Calu3 (cell line): ENCODE measurements at regions not wholly inside any gene's neighbourhood (a gene's known extent, or its start where the extent isn't known, plus 50 kb on each side); places are given as distances from the start of the nearest gene placed in this dataset.

Experiments
- BruUV-seq: library from RNA; stranded (reverse); fragments of 400-500 nt; replicated peaks from 2 replicates; lab custom pipeline; 2021; lab: Mats Ljungman, UMichigan
- CTCF ChIA-PET: fragments of 300-600 bp; sonication (Branson Sonifier 250); formaldehyde crosslinking; loops from one replicate; lab custom pipeline; 2022; ENCODE audit warnings: antibody characterized with exemption; lab: Charles Lee
- DNase-seq: peaks from one replicate; pipeline ENCODE4 v3.0.0; 2022
- H3K27ac Mint-ChIP-seq: one replicate; pipeline ENCODE4 v1.8.0; 2022; ENCODE audit warnings: mixed read lengths; ENCODE audit not compliant: unreplicated experiment
- H3K27me3 Mint-ChIP-seq: one replicate; pipeline ENCODE4 v1.8.0; 2022; ENCODE audit warnings: mixed read lengths; ENCODE audit not compliant: unreplicated experiment
- H3K36me3 Mint-ChIP-seq: one replicate; pipeline ENCODE4 v1.8.0; 2022; ENCODE audit warnings: mild to moderate bottlenecking, moderate library complexity, mixed read lengths; ENCODE audit not compliant: insufficient read depth, unreplicated experiment
- H3K4me1 Mint-ChIP-seq: one replicate; pipeline ENCODE4 v1.8.0; 2022; ENCODE audit warnings: mild to moderate bottlenecking, low read depth, mixed read lengths; ENCODE audit not compliant: unreplicated experiment
- H3K4me3 Mint-ChIP-seq: one replicate; pipeline ENCODE4 v1.8.0; 2022; ENCODE audit warnings: mild to moderate bottlenecking, low read depth, moderate library complexity, mixed read lengths; ENCODE audit not compliant: unreplicated experiment
- H3K9me3 Mint-ChIP-seq: one replicate; pipeline ENCODE4 v1.8.0; 2022; ENCODE audit warnings: low read depth, mixed read lengths; ENCODE audit not compliant: unreplicated experiment
- CTCF ChIP-seq: fragments of 200-600 bp; IDR thresholded peaks from one replicate; pipeline ENCODE4 v1.8.0; 2022; ENCODE audit warnings: antibody characterized with exemption; ENCODE audit not compliant: unreplicated experiment
- intact Hi-C: fragments of 100-400 bp; cut with micrococcal nuclease; formaldehyde crosslinking; loops from one replicate; pipeline ENCODE4 v1.10.0; 2022; ENCODE audit not compliant: unreplicated experiment

- Mint-ChIP-seq H3K36me3 (no peaks in the 10 kb centered on the region), H3K9me3 (no peaks in the 10 kb centered on the region), H3K4me3 (no peak overlapping the region), H3K4me1 (no peaks in the 10 kb centered on the region), H3K27ac (no peak overlapping the region), H3K27me3 (peaks cover 36% of the 10 kb centered on the region)
- BruUV-seq = no TSS peak
- no peak for DNase-seq
- intact Hi-C loops = no loop called here
- CTCF ChIA-PET = interaction anchor here (0.8 kb wide), 1 partner anchor 11 kb away, joined by 3 read pairs; no protein-coding TSS in a partner anchor
- TF ChIP-seq CTCF = no peak
Measured at GRCh38 chr14:76551906-76552305, 176.0 kb downstream of the ESRRB start.

- peaks cover 58% of the 10 kb centered on the region for H3K27me3 Mint-ChIP-seq
- no peak for DNase-seq
- CTCF ChIA-PET = interaction anchor here (0.7 kb wide), 1 partner anchor 63 kb away, joined by 5 read pairs; no protein-coding TSS in a partner anchor
- H3K36me3 Mint-ChIP-seq = no peaks in the 10 kb centered on the region
- no peaks in the 10 kb centered on the region for H3K4me1 Mint-ChIP-seq
- peaks cover 4% of the 10 kb centered on the region for H3K9me3 Mint-ChIP-seq
- BruUV-seq = no TSS peak
- H3K4me3 Mint-ChIP-seq = no peak overlapping the region
- no peak overlapping the region for H3K27ac Mint-ChIP-seq
- no peak for TF ChIP-seq CTCF
- intact Hi-C loops = no loop called here
Measured at GRCh38 chr14:76564471-76565422, 188.8 kb downstream of the ESRRB start.

GRCh38 chr14:76566439-76566838 is 190.5 kb downstream of the ESRRB start:
- Mint-ChIP-seq H3K27me3 (peaks cover 47% of the 10 kb centered on the region), H3K27ac (no peak overlapping the region), H3K9me3 (peaks cover 4% of the 10 kb centered on the region), H3K4me3 (no peak overlapping the region), H3K4me1 (no peaks in the 10 kb centered on the region), H3K36me3 (no peaks in the 10 kb centered on the region)
- no TSS peak for BruUV-seq
- DNase-seq = no peak
- CTCF ChIA-PET = interaction anchor here (0.6 to 0.7 kb wide), 2 partner anchors 21 to 464 kb away, joined by 3 read pairs; no protein-coding TSS in a partner anchor
- TF ChIP-seq CTCF = no peak
- intact Hi-C loops = no loop called here

GRCh38 chr14:76574416-76575095 is 186.7 kb upstream of the VASH1 start:
- Mint-ChIP-seq H3K9me3 (peaks cover under 1% of the 10 kb centered on the region), H3K27ac (no peak overlapping the region), H3K4me1 (no peaks in the 10 kb centered on the region), H3K36me3 (no peaks in the 10 kb centered on the region), H3K4me3 (no peak overlapping the region), H3K27me3 (peaks cover 66% of the 10 kb centered on the region)
- CTCF ChIA-PET = interaction anchor here (0.6 kb wide), 1 partner anchor 1793 kb away, joined by 3 read pairs; no protein-coding TSS in a partner anchor
- intact Hi-C loops = no loop called here
- BruUV-seq = no TSS peak
- no peak for DNase-seq
- no peak for TF ChIP-seq CTCF
